Upper lobe of left lung (tissue), 6 donors: ENCODE measurements at regions not wholly inside any gene's neighbourhood (a gene's known extent, or its start where the extent isn't known, plus 50 kb on each side); places are given as distances from the start of the nearest gene placed in this dataset.

Source experiments
- ATAC-seq, 2 donors: fragments of 200-7000 bp; cut with Tn5 transposase; one replicate each; pipeline ENCODE4 v1.9.1; 2022; ENCODE audit warnings: mild to moderate bottlenecking in 2 of 2, moderate library complexity in 2 of 2; ENCODE audit not compliant: low FRiP score in 2 of 2
- DNase-seq, 2 donors: peaks; one replicate each; pipeline ENCODE4 v3.0.0-alpha.2; 2019 to 2020
- H3K27ac ChIP-seq, 4 donors: fragments of 200-600 bp; sonication (generic); one replicate each; pipeline ENCODE4 v1.5.1; 2016 to 2019
- H3K27me3 ChIP-seq, 4 donors: fragments of 200-600 bp; sonication (generic); one replicate each; pipeline ENCODE4 v1.5.1; 2017 to 2019
- H3K36me3 ChIP-seq, 4 donors: fragments of 200-600 bp; sonication (generic); one replicate each; pipeline ENCODE4 v1.5.1; 2016 to 2019
- H3K4me1 ChIP-seq, 4 donors: fragments of 200-600 bp; sonication (generic); one replicate each; pipeline ENCODE4 v1.5.1; 2018 to 2019
- H3K4me3 ChIP-seq, 4 donors: fragments of 200-600 bp; sonication (generic); one replicate each; pipeline ENCODE4 v1.5.1; 2017 to 2019; ENCODE audit warnings: mild to moderate bottlenecking in 2 of 4, moderate library complexity in 1 of 4
- H3K9me3 ChIP-seq, 4 donors: fragments of 200-600 bp; sonication (generic); one replicate each; pipeline ENCODE4 v1.5.1; 2018 to 2019
- CTCF ChIP-seq, 6 experiments: fragments of 450-650 bp in 4 of 6; fragments of 200-600 bp in 2 of 6; sonication (generic) in 2 of 6; IDR thresholded peaks; one replicate each; pipeline ENCODE4 v1.5.1; 2016 to 2019; ENCODE audit warnings: antibody characterized with exemption in 6 of 6
- EP300 ChIP-seq, 4 donors: sonication (generic); formaldehyde crosslinking; IDR thresholded peaks; one replicate each; pipeline ENCODE4 v1.5.1; 2017; ENCODE audit warnings: antibody characterized with exemption in 4 of 4, control low read depth in 2 of 4
- POLR2A ChIP-seq, 4 donors: fragments of 450-650 bp; IDR thresholded peaks; one replicate each; pipeline ENCODE4 v1.5.1; 2016 to 2017; ENCODE audit warnings: antibody characterized with exemption in 4 of 4, mild to moderate bottlenecking in 2 of 4
- POLR2AphosphoS5 ChIP-seq, 2 donors: sonication (generic); formaldehyde crosslinking; IDR thresholded peaks; one replicate each; pipeline ENCODE4 v1.5.1; 2017; ENCODE audit warnings: antibody characterized with exemption in 2 of 2
- WGBS, 2 donors: methylation state at CpG; one replicate each; pipeline ENCODE4 v1.1.5; 2017 to 2018; 5-methylcytosine and 5-hydroxymethylcytosine counted together
- donor health status: DM: no; HTN: no; CAD: no; lungs with moderate emphysema.
- donor health status: DM: no; HTN: yes; CAD: no; lungs with severe emphysema.

DNA sequence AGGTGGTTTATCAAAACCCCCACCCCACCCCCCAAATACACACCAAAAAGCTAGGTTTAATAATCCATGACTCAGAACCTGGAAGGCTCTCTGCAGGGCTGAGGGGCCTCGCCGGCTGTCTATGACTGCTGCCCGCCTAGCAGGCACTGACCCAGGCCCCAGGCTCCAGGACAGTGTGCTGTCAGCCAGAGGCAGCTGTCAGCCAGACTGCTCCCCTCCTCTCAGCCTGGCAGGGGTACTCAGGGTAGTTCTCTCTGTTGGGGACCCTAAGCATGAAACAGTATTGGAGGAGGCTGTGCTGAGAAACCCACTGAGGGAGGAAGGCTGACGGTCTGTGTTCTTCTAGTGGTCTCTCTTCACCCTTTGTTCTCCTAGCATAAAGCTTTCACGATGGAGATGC lies 90.3 kb downstream of the CCDC185 start:
- Histone ChIP-seq H3K4me1 (peaks cover 0 to 22% (median 10%) of the 10 kb centered on the region in 4 donors), H3K27ac (no peak overlapping the region), H3K9me3 (no peaks in the 10 kb centered on the region), H3K27me3 (no peaks in the 10 kb centered on the region), H3K4me3 (no peak overlapping the region), H3K36me3 (no peaks in the 10 kb centered on the region)
- ATAC-seq (no peak), DNase-seq (no peak)
- TF ChIP-seq CTCF (IDR thresholded peaks at IDR 0.05) (no peak), EP300 (IDR thresholded peaks at IDR 0.05) (no peak), POLR2A (IDR thresholded peaks at IDR 0.05) (no peak), POLR2AphosphoS5 (IDR thresholded peaks at IDR 0.05) (no peak)
- WGBS, 2 donors = 85 to 89% methylated on average over 1 to 5 of the region's 5 CpGs

DNA sequence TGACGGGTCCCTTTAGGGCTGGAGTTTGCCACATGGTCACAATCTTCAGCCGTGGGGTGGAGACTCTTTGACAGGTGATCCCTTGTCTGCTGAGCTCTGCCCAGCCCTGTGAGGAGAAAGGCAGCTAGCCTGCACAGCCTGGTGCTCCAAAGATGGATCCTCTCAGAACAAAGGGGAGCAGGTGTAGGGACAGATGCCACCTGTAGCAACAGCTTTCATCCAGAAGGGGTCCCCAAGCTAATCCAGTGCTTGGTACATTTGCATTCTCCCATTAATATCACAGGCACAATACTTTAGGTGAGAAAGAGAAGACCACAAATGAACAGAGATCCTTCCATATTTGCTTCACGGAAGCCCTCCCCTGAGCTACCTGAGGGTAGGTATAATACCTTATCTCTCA lies 93.2 kb downstream of the CCDC185 start:
- Histone ChIP-seq H3K27me3 (no peaks in the 10 kb centered on the region), H3K4me1 (peaks cover 0 to 10% (median 3%) of the 10 kb centered on the region in 4 donors), H3K4me3 (no peak overlapping the region), H3K27ac (no peak overlapping the region), H3K36me3 (no peaks in the 10 kb centered on the region), H3K9me3 (no peaks in the 10 kb centered on the region)
- no peak for ATAC-seq
- WGBS, 2 donors = 70 to 74% methylated on average over 3 of the region's 3 CpGs
- DNase-seq = no peak
- TF ChIP-seq CTCF (IDR thresholded peaks at IDR 0.05) = no peak
- TF ChIP-seq POLR2A (IDR thresholded peaks at IDR 0.05) = no peak
- TF ChIP-seq EP300 (IDR thresholded peaks at IDR 0.05) = no peak
- no peak for TF ChIP-seq POLR2AphosphoS5 (IDR thresholded peaks at IDR 0.05)

GRCh38 chr1:223486932-223487886 lies 94.0 kb downstream of the CCDC185 start:
- Histone ChIP-seq H3K27me3 (no peaks in the 10 kb centered on the region), H3K36me3 (no peaks in the 10 kb centered on the region), H3K27ac (peak overlapping the region in 2 of 4 donors; percentile 8 to 20), H3K4me1 (peaks cover 0 to 14% (median 5%) of the 10 kb centered on the region in 4 donors), H3K4me3 (no peak overlapping the region), H3K9me3 (no peaks in the 10 kb centered on the region)
- no peak for TF ChIP-seq POLR2A (IDR thresholded peaks at IDR 0.05)
- no peak for TF ChIP-seq CTCF (IDR thresholded peaks at IDR 0.05)
- no peak for TF ChIP-seq EP300 (IDR thresholded peaks at IDR 0.05)
- no peak for TF ChIP-seq POLR2AphosphoS5 (IDR thresholded peaks at IDR 0.05)
- WGBS, 2 donors = 65 to 67% methylated on average over 9 to 10 of the region's 10 CpGs
- peak in 1 of 2 donors; percentile 15 for ATAC-seq
- DNase-seq = no peak

- no peak overlapping the region for H3K4me3 ChIP-seq
- WGBS, 2 donors = 66 to 71% methylated on average over 5 of the region's 5 CpGs
- no peak for TF ChIP-seq POLR2A (IDR thresholded peaks at IDR 0.05)
- no peak for TF ChIP-seq EP300 (IDR thresholded peaks at IDR 0.05)
- TF ChIP-seq POLR2AphosphoS5 (IDR thresholded peaks at IDR 0.05) = no peak
- TF ChIP-seq CTCF (IDR thresholded peaks at IDR 0.05) = no peak
- DNase-seq (peak in 1 of 2 donors; percentile 36), ATAC-seq (peak in 1 of 2 donors; percentile 27)
- H3K4me1 ChIP-seq = peaks cover 0 to 16% (median 5%) of the 10 kb centered on the region in 4 donors
- H3K27ac ChIP-seq = peak overlapping the region in 2 of 4 donors; percentile 8 to 20
- no peaks in the 10 kb centered on the region for H3K9me3 ChIP-seq
- H3K27me3 ChIP-seq = no peaks in the 10 kb centered on the region
- H3K36me3 ChIP-seq = no peaks in the 10 kb centered on the region
Observed at GRCh38 chr1:223487887-223488259, 94.7 kb downstream of the CCDC185 start.
